Mesendoderm (in vitro differentiated cells): ENCODE measurements at regions not wholly inside any gene's neighbourhood (a gene's known extent, or its start where the extent isn't known, plus 50 kb on each side); places are given as distances from the start of the nearest gene placed in this dataset.

Source experiments
- DNase-seq: peaks from one replicate; pipeline ENCODE4 v3.0.0; 2013
- H2AK5ac ChIP-seq: 2 replicates; pipeline ENCODE4 v1.6.1; 2013; ENCODE audit warnings: low read length, inconsistent platforms
- H2BK120ac ChIP-seq: 2 replicates; pipeline ENCODE4 v1.6.1; 2013; ENCODE audit warnings: low read depth, mild to moderate bottlenecking, low read length, moderate library complexity, mixed read lengths
- H2BK15ac ChIP-seq: replicated peaks from 2 replicates; pipeline ENCODE4 v1.6.1; 2013; ENCODE audit warnings: low read depth, mild to moderate bottlenecking, moderate library complexity
- H2BK5ac ChIP-seq: 2 replicates; pipeline ENCODE4 v1.6.1; 2013; ENCODE audit warnings: low read length, inconsistent platforms
- H3K18ac ChIP-seq: 2 replicates; pipeline ENCODE4 v1.6.1; 2013; ENCODE audit warnings: mild to moderate bottlenecking, low read length, mixed read lengths
- H3K23ac ChIP-seq: one replicate; pipeline ENCODE4 v1.6.1; 2013; ENCODE audit warnings: low read length
- H3K27ac ChIP-seq: 2 replicates; pipeline ENCODE4 v1.5.1; 2013; ENCODE audit warnings: low read depth, mild to moderate bottlenecking, inconsistent platforms, low read length, moderate library complexity
- H3K27me3 ChIP-seq: 2 replicates; pipeline ENCODE4 v1.6.1; 2013; ENCODE audit warnings: low read length, control low read depth, mild to moderate bottlenecking, inconsistent platforms; ENCODE audit not compliant: insufficient read depth, poor library complexity
- H3K36me3 ChIP-seq: 2 replicates; pipeline ENCODE4 v1.6.1; 2013; ENCODE audit warnings: low read length, inconsistent platforms; ENCODE audit not compliant: control insufficient read depth, insufficient read depth
- H3K4ac ChIP-seq: one replicate; pipeline ENCODE4 v1.6.1; 2013; ENCODE audit warnings: low read depth, mild to moderate bottlenecking, low read length, moderate library complexity
- H3K4me1 ChIP-seq: 2 replicates; pipeline ENCODE4 v1.6.1; 2013; ENCODE audit warnings: low read depth, low read length, inconsistent platforms; ENCODE audit not compliant: control insufficient read depth
- H3K4me2 ChIP-seq: 2 replicates; pipeline ENCODE4 v1.6.1; 2013; ENCODE audit warnings: low read length
- H3K4me3 ChIP-seq: 2 replicates; pipeline ENCODE4 v1.5.1; 2013; ENCODE audit warnings: mild to moderate bottlenecking, low read length
- H3K56ac ChIP-seq: one replicate; pipeline ENCODE4 v1.6.1; 2013; ENCODE audit warnings: low read length
- H3K79me1 ChIP-seq: 2 replicates; pipeline ENCODE4 v1.6.1; 2013; ENCODE audit warnings: low read length, inconsistent platforms
- H3K79me2 ChIP-seq: 2 replicates; pipeline ENCODE4 v1.6.1; 2013; ENCODE audit warnings: mild to moderate bottlenecking, low read length; ENCODE audit not compliant: control insufficient read depth, insufficient read depth
- H3K9ac ChIP-seq: 2 replicates; pipeline ENCODE4 v1.6.1; 2013; ENCODE audit warnings: low read length, inconsistent platforms
- H4K5ac ChIP-seq: one replicate; pipeline ENCODE4 v1.6.1; 2013; ENCODE audit warnings: low read length
- H4K8ac ChIP-seq: one replicate; pipeline ENCODE4 v1.6.1; 2013; ENCODE audit warnings: low read depth, mild to moderate bottlenecking, control low read depth, low read length, moderate library complexity
- WGBS: extraction: QIAGEN DNeasy Blood & Tissue Kit; methylation state at CpG from one replicate; pipeline ENCODE4 v1.1.7; 2013; ENCODE audit warnings: low lambda C conversion rate, missing lambda C conversion rate; ENCODE audit not compliant: insufficient coverage; ENCODE audit errors: extremely low coverage; 5-methylcytosine and 5-hydroxymethylcytosine counted together

DNA sequence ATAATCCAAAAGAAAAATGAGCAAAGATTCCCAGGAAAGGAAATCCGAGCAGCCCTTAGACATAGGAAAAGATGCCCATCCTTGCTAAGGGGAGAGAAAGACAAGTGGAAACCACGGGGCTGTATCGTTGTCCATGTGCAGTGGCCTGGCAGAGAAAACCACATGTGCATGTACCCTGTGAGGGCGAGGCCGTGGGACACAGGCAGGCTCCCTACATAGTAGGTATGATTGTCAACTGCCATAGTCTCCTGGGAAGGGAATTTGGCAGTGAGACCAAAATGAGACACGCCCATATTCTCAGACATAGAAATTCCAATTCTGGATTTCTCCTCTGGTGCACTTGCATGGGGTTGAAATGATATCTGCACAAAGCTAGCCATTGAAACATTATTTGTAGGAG, 169.7 kb upstream of the SALL4 start:
- no peak overlapping the region for H3K27ac ChIP-seq
- H3K4ac ChIP-seq = no peak overlapping the region
- no peaks in the 10 kb centered on the region for H3K4me1 ChIP-seq
- no peak overlapping the region for H2BK15ac ChIP-seq
- no peak overlapping the region for H3K56ac ChIP-seq
- H3K27me3 ChIP-seq = no peaks in the 10 kb centered on the region
- no peak overlapping the region for H3K4me2 ChIP-seq
- H3K4me3 ChIP-seq = no peak overlapping the region
- no peak overlapping the region for H3K18ac ChIP-seq
- H2BK5ac ChIP-seq = no peak overlapping the region
- H3K9ac ChIP-seq = no peak overlapping the region
- no CpG with 5 or more reads among the region's 6 CpGs for WGBS
- H2BK120ac ChIP-seq = no peak overlapping the region
- no peaks in the 10 kb centered on the region for H3K79me2 ChIP-seq
- no peak overlapping the region for H4K8ac ChIP-seq
- H3K79me1 ChIP-seq = no peaks in the 10 kb centered on the region
- DNase-seq = no peak
- no peaks in the 10 kb centered on the region for H3K36me3 ChIP-seq
- no peak overlapping the region for H3K23ac ChIP-seq
- no peak overlapping the region for H4K5ac ChIP-seq
- H2AK5ac ChIP-seq = no peak overlapping the region

DNA sequence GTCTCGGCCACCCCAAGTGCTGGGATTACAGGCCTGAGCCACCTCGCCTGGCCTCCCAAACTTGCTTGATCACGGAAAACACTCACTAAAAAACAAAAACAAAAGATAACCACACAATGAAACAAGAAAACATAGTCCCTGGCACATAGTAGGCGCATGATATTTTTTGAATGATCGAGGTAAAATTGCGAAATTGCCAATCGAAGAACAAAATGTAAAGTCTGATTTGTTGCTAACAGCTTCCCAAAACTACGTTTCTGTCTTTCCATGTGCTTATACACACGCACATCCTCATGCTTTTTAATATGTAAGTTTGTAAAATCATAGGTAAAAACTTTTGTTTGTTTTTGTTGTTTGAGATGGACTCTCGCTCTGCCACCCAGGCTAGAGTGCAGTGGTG, 168.5 kb upstream of the SALL4 start:
- Histone ChIP-seq H3K56ac (no peak overlapping the region), H3K23ac (no peak overlapping the region), H3K4me2 (no peak overlapping the region), H2BK15ac (no peak overlapping the region), H2AK5ac (no peak overlapping the region), H3K27me3 (no peaks in the 10 kb centered on the region), H3K9ac (no peak overlapping the region), H4K8ac (no peak overlapping the region), H3K79me2 (no peaks in the 10 kb centered on the region), H3K4ac (no peak overlapping the region), H3K18ac (no peak overlapping the region), H2BK120ac (no peak overlapping the region), H4K5ac (no peak overlapping the region), H3K36me3 (no peaks in the 10 kb centered on the region), H3K4me1 (no peaks in the 10 kb centered on the region), H3K79me1 (no peaks in the 10 kb centered on the region), H2BK5ac (no peak overlapping the region), H3K4me3 (no peak overlapping the region), H3K27ac (no peak overlapping the region)
- WGBS = no CpG with 5 or more reads among the region's 10 CpGs
- no peak for DNase-seq

DNA sequence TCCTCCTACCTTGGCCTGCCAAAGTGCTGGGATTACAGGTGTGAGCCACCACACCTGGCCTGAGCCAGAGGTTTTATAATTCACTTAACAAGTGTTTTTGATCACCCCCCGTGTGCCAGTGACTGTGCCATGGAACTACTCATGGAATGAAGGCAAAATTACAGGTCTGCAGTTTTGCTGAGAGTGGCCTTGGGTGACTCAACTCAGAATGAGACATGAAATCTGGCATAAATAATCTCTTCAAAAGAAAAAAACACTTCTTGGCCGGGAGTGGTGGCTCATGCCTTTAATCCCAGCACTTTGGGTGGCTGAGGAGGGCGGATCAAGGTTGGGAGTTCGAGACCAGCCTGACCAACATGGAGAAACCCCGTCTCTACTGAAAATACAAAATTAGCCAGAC, 166.9 kb upstream of the SALL4 start:
- Histone ChIP-seq H3K4me1 (no peaks in the 10 kb centered on the region), H4K5ac (no peak overlapping the region), H3K9ac (no peak overlapping the region), H3K4me2 (no peak overlapping the region), H3K23ac (no peak overlapping the region), H2AK5ac (no peak overlapping the region), H3K18ac (no peak overlapping the region), H3K4me3 (no peak overlapping the region), H3K27ac (no peak overlapping the region), H2BK120ac (no peak overlapping the region), H3K56ac (no peak overlapping the region), H2BK5ac (no peak overlapping the region), H3K79me1 (no peaks in the 10 kb centered on the region), H3K27me3 (no peaks in the 10 kb centered on the region), H3K36me3 (no peaks in the 10 kb centered on the region), H3K4ac (no peak overlapping the region), H2BK15ac (no peak overlapping the region), H4K8ac (no peak overlapping the region), H3K79me2 (no peaks in the 10 kb centered on the region)
- no CpG with 5 or more reads among the region's 5 CpGs for WGBS
- DNase-seq = no peak

DNA sequence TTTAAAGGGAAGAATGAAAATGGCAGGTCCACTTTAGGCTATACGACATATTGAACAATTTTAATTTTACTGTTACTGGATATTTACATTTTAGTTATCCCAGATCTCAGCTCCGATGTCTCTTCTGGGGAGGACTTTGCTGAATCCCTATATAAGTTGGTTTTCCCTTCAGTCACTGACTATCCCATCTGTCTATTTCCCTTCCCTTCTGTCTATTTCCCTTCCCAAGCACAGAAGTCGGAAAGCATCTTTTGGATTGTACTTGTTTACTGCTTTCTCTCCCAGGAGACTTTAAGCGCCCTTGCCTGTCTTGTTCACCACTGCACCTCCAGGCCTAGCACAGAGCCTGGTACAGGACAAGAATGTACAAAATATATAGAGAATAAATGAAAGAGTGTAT, 165.8 kb upstream of the SALL4 start:
- no peak overlapping the region for H3K4ac ChIP-seq
- H3K56ac ChIP-seq = no peak overlapping the region
- no peak overlapping the region for H2BK120ac ChIP-seq
- no peak overlapping the region for H4K8ac ChIP-seq
- H2BK5ac ChIP-seq = no peak overlapping the region
- H3K27me3 ChIP-seq = no peaks in the 10 kb centered on the region
- WGBS = no CpG with 5 or more reads among the region's 4 CpGs
- no peak overlapping the region for H3K4me3 ChIP-seq
- DNase-seq = no peak
- H2AK5ac ChIP-seq = no peak overlapping the region
- no peak overlapping the region for H4K5ac ChIP-seq
- no peak overlapping the region for H3K23ac ChIP-seq
- H3K9ac ChIP-seq = no peak overlapping the region
- no peak overlapping the region for H3K18ac ChIP-seq
- H3K4me2 ChIP-seq = no peak overlapping the region
- H3K4me1 ChIP-seq = no peaks in the 10 kb centered on the region
- no peak overlapping the region for H3K27ac ChIP-seq
- no peaks in the 10 kb centered on the region for H3K79me1 ChIP-seq
- no peaks in the 10 kb centered on the region for H3K36me3 ChIP-seq
- H2BK15ac ChIP-seq = peak overlapping the region; percentile 80
- H3K79me2 ChIP-seq = no peaks in the 10 kb centered on the region

DNA sequence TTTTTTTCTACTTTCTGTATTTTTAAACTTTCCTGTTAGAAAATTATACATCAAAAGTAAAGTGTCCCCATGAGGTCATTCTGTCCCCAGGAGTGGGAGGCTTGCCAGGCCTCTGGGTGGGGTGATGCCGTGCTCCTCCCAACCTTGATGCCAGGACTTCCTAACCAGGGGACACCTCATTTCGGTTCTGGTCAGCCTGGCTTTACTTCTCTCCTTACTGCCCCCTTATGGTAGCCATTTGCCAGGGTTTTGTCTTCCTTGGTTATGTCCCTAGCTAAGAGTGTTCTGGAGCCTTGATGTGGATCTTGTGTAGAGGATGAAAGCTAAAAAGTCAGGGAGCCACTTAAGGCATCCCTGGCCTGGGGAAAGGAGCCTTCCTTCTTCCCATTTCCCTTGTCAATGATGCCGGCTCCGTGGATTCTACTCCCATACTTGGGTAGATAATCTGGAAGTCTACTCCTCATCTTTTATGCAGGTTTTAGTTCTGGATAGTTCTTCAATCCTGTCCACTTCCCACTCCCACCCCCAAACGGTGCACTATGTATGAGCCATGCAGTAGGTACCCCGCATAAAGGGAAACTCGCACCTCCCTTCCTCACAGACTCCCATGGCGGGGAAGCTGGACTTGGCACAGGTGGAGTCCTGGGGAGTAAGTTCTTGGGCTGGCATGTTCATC, 164.1 kb upstream of the SALL4 start:
- H3K4me2 ChIP-seq = no peak overlapping the region
- no peak overlapping the region for H3K18ac ChIP-seq
- no peak overlapping the region for H3K27ac ChIP-seq

More for the DNA sequence above, 164.1 kb upstream of the SALL4 start:
- H2BK120ac ChIP-seq = no peak overlapping the region
- DNase-seq = peak; percentile 94
- peak overlapping the region; percentile 73 for H2AK5ac ChIP-seq
- no peaks in the 10 kb centered on the region for H3K79me2 ChIP-seq
- H3K4me1 ChIP-seq = peaks cover 8% of the 10 kb centered on the region
- WGBS = no CpG with 5 or more reads among the region's 8 CpGs
- H3K27me3 ChIP-seq = no peaks in the 10 kb centered on the region
- H3K79me1 ChIP-seq = no peaks in the 10 kb centered on the region
- H3K4me3 ChIP-seq = no peak overlapping the region
- no peak overlapping the region for H2BK5ac ChIP-seq
- no peaks in the 10 kb centered on the region for H3K36me3 ChIP-seq
- H3K56ac ChIP-seq = no peak overlapping the region
- no peak overlapping the region for H3K4ac ChIP-seq
- no peak overlapping the region for H2BK15ac ChIP-seq
- H4K8ac ChIP-seq = no peak overlapping the region
- H4K5ac ChIP-seq = no peak overlapping the region
- no peak overlapping the region for H3K9ac ChIP-seq
- no peak overlapping the region for H3K23ac ChIP-seq
